GM21737 (cell line): ENCODE measurements at regions not wholly inside any gene's neighbourhood (a gene's known extent, or its start where the extent isn't known, plus 50 kb on each side); places are given as distances from the start of the nearest gene placed in this dataset.
A peak's percentile ranks its signal among the peaks of the same experiment; 100 is the strongest.
"Not testable (repeated sequence)": the region's sequence is repeated elsewhere in the genome, so short reads cannot be mapped to it uniquely, and the experiment has no call there.

Experiments used
- ATAC-seq: cut with Tn5 transposase; IDR thresholded peaks from one replicate; pipeline ENCODE4 v1.9.1; 2021; ENCODE audit warnings: mild to moderate bottlenecking, moderate library complexity; ENCODE audit not compliant: unreplicated experiment

- no peak for ATAC-seq
Observed at GRCh38 chr9:90069085-90069484, 464.3 kb downstream of the GADD45G start.

DNA sequence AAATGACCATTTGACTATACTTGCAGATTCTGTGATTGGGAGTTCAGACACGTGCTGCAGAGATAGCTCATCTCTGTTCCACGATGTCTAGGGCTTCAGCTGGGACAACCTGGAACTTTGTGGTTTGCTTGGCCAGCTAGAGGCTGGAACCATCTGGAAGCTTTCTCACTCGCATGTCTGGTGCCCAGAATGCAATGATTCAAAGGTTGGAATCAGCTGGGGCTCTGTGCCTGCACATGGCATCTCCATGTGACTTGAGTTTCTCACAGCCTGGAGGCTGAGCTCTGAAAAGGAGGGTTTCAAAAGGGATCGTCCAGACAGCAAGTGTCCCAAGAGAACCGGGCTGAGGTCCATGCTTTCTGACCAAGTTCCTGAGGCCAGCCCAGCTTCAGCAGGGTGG, 465.2 kb downstream of the GADD45G start:
- ATAC-seq = no peak

GRCh38 chr9:90070469-90070868, 465.7 kb downstream of the GADD45G start:
- no peak for ATAC-seq

DNA sequence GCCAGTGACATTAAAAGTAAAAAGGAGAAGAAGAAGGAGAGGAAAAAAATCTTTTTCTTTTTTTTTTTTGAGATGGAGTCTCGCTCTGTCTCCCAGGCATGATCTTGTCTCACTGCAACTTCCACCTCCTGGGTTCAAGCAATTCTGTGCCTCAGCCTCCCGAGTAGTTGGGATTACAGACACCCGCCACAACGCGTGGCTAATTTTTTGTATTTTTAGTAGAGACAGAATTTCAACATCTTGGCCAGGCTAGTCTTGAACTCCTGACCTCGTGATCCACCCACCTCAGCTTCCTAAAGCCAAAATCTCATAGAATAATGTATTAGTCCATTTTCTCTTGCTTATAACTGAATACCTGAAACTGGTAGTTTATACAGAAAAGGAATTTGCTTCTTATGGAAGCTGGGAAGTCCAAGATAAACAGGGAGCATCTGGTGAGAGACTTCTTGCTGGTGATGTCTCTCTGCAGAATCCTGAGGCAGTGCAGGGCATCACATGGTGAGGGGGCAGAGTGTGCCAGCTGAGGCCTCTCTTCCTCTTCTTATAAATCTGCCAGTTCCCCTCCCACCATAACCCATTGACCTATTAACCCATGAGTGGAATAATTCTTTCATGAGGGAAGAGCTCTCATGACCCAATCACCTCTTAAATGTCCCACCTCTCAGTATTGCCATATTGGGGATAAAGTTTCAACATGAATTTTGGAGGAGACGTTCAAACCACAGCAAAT, 466.3 kb downstream of the GADD45G start:
- ATAC-seq = no peak

GRCh38 chr9:90073186-90073945, 468.6 kb downstream of the GADD45G start:
- no peak for ATAC-seq

DNA sequence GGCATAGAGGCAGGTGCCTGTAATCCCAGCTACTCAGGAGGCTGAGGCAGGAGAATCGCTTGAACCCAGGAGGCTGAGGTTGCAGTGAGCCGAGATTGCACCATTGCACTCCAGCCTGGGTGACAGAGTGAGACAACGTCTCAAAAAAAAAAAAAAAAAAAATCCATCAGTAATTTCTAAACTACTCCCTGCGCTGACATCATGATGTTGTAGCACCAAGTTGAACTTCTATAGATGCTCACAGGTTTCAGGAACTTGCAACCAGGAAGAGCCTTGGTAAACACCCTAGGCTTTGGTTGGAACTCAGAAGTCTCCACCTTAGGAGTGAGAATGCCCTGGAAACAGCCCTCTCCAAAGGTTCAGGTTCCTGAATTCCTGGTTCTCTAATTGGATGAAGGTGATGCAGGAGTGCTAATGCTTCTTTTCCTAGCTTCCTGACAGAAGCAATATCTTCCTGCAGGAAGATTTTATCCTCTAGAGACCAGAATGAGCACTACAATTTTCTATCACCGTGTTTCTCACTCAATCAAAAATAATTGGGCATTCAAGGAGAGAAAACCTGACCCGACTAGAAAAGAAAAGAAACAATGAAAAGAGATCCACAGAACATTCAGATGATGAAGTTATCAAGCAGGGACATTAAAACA, 469.6 kb downstream of the GADD45G start:
- no peak for ATAC-seq

GRCh38 chr9:90077598-90077997, 472.8 kb downstream of the GADD45G start:
- ATAC-seq = not testable (repeated sequence)

DNA sequence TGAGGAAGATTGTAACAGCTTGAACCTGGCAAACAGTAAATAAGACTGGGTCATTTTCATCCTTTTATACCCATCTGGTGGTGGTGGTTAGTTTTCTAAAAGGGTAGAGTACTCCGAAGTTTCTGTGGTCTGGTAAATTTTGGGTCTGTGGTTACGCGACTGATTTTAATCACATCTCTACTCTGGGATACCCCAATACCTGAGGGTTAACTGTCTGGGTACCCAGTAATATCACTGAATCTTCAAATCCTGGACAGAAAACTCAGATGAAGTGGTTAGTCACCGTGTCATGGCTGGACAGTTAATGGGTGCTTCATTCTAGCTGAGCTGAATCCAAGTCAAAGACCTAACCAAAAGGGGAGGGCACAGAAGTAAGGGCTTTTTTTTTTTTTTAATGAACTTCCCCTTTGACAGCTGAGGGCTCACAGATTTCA, 474.2 kb downstream of the GADD45G start:
- no peak for ATAC-seq

DNA sequence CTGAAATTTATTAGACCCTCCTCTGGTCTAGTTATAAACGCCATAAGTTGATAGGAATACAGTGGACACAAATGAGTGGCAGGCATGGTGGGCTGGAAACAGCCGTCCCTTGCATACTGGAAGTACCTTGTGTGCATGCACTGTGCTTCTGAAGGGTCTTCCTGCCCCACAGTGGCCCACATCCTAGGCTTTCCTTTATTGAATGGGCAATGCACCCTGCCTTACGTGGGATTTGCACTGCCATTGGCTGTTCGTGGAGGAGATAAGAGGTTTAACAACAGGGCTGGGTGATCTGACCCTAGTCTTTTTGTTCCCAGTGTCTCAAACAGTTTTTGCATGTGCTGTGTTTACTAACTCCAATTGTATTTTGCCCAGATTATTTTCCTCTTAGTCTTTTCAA, 480.8 kb downstream of the GADD45G start:
- ATAC-seq = no peak

GRCh38 chr9:90086101-90086511, 481.3 kb downstream of the GADD45G start:
- no peak for ATAC-seq

DNA sequence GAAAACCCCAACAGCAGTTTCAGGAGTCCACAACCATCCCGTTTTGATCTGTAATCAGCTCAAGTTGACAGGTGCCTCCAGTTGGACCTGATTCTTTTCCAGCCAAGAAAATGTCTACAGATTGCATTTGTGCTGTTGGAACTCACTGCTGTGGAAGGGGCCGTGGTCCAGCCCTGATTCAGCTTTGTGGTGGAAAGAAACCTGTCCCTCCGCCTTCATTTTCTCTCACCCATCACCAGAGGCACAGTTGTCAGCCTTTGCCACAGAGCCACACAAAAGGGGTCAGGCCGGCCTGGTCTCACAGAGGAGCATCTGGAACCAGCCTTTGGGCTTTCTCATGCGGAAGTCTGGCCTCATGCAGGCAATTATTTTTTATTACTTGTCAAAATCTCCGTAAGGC, 483.6 kb downstream of the GADD45G start:
- ATAC-seq = no peak

DNA sequence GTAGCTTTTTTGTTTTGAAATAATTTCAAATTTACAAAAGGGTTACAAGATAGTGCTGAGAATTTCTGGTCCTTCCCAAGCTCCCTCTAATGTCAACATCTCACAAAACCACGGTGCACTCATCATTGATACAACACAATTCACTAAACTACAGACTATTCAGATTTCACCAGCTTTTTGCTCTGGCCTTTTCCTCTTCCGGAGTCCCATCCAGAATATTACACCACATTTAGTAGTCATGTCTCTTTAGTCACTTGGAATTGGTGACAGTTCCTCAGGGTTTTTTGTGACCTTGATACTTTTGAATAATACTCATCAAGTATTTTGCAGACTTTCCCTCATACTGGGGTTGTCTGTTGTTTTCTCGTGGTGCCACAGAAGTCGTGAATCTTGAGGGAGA, 484.0 kb downstream of the GADD45G start:
- ATAC-seq = no peak

DNA sequence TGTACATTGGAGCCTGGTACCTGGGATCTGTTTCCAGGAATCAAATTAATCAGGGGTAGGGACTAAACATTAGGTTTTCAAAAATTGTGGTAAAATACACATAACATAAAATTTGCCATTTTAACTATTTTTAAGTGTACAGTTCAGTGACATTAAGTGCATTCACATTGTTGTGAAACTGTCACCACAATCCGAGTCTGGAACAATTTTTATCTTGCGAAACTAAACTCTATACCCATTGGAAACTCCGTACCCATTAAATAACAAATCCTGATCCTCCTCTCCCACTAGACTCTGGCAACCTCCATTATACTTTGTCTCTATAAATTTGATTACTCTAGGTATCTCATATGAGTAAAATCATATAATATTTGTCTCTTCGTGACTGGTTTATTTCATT, 486.2 kb downstream of the GADD45G start:
- ATAC-seq = no peak

- no peak for ATAC-seq
Observed at GRCh38 chr9:90092508-90092907, 487.7 kb downstream of the GADD45G start.

- no peak for ATAC-seq
Observed at GRCh38 chr9:90095682-90096081, 490.9 kb downstream of the GADD45G start.

- no peak for ATAC-seq
Observed at GRCh38 chr9:90097237-90097636, 492.4 kb downstream of the GADD45G start.

- ATAC-seq = no peak
Observed at GRCh38 chr9:90098408-90098807, 493.6 kb downstream of the GADD45G start.

DNA sequence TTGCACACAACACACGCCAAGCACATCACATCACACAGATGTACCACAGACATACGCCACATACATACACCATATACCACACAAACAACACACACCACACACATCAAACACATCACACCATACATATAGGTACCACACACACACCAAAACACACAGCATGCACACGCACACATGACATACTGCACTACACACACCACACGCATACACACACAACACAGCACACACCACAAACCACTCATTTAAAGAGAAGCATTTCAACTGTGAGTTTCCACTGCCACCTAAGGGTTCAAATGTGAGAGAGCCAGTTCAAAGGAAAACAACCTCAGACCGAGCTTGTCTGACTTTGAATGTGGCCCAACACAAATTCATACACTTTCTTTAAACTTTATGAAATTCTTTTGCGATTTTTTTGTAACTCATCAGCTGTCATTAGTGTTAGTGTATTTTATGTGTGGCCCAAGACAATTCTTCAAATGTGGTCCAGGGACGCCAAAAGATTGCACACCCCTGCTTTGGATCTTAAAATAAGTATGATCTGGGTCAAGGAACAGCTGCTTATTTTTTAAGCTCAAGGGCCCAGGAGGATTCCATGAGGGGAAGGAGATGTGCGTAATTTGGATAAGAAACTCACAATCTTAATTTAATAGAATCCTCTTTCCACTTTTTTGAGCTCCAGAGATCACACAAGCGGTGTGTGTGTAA, 494.6 kb downstream of the GADD45G start:
- ATAC-seq = no peak

- ATAC-seq = no peak
Observed at GRCh38 chr9:90100014-90100413, 495.2 kb downstream of the GADD45G start.

DNA sequence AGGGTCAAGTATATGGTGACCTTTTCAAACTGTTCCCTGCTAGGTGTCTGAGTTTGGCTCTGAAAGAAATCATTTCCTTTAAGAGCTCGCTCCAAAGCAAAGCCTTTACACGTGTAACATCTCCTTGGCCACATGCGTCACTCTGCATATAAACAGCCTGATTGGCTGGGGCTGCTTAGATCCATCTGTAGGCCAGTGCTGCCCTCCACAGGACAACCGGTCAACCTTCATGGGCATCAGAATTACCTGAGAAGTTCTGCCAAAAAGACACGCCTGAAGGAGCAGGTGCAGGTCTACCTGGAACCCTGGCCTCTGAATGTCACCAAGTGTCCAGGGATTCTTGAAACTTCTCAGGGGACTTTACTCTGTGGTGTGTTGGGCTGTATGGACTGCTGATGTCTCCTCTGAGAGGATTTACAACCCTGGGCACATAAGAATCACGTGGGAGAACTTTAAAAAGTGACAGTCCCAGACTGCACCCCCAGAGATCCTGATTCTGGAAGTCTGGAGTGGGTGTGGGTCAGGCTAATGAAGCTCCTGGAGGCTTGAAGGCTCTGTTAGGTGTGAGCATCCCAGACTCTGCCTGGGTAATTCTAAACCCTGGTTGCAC, 497.6 kb downstream of the GADD45G start:
- ATAC-seq = peak; percentile 91

GRCh38 chr9:90103771-90104170, 499.0 kb downstream of the GADD45G start:
- ATAC-seq = no peak
